Thoracic aorta (tissue), 2 donors: ENCODE measurements at regions not wholly inside any gene's neighbourhood (a gene's known extent, or its start where the extent isn't known, plus 50 kb on each side); places are given as distances from the start of the nearest gene placed in this dataset.
"Not testable (repeated sequence)": the region's sequence is repeated elsewhere in the genome, so short reads cannot be mapped to it uniquely, and the experiment has no call there.

Experiments
- ATAC-seq: fragments of 150-250 bp; one replicate; pipeline ENCODE4 v1.8.0; 2017; ENCODE audit warnings: low read depth; ENCODE audit not compliant: insufficient number of reproducible peaks, low FRiP score
- DNase-seq: peaks from one replicate; pipeline ENCODE4 v3.0.0-alpha.2; 2020; ENCODE audit warnings: low spot score
- H3K27ac ChIP-seq, 2 donors: fragments of 200-600 bp; sonication (generic); 1 replicate in 1 of 2; 2 replicates in 1 of 2; pipeline ENCODE4 v1.5.1; 2016; ENCODE audit warnings: mild to moderate bottlenecking in 2 of 2, moderate library complexity in 2 of 2
- H3K27me3 ChIP-seq: fragments of 200-600 bp; sonication (generic); replicated peaks from 2 replicates; pipeline ENCODE4 v1.6.0; 2016; ENCODE audit warnings: mild to moderate bottlenecking; ENCODE audit not compliant: insufficient read depth
- H3K36me3 ChIP-seq: fragments of 200-600 bp; sonication (generic); one replicate; pipeline ENCODE4 v1.5.1; 2016
- H3K4me1 ChIP-seq, 2 donors: fragments of 200-600 bp; sonication (generic); 1 replicate in 1 of 2; 2 replicates in 1 of 2; pipeline versions ENCODE4 v1.5.1 to v1.6.0; 2016; ENCODE audit warnings: low read depth in 2 of 2, mild to moderate bottlenecking in 1 of 2; ENCODE audit not compliant: control insufficient read depth in 1 of 2
- H3K4me3 ChIP-seq: fragments of 200-600 bp; sonication (generic); 2 replicates; pipeline ENCODE4 v1.5.1; 2016; ENCODE audit warnings: mild to moderate bottlenecking
- H3K9me3 ChIP-seq: fragments of 200-600 bp; sonication (generic); 2 replicates; pipeline ENCODE4 v1.5.1; 2016
- TF ChIP-seq, protein P1 (sequence below): fragments of 200-600 bp; sonication (generic); IDR thresholded peaks from one replicate; pipeline ENCODE4 v1.5.1; 2019; ENCODE audit warnings: antibody characterized with exemption

DNA sequence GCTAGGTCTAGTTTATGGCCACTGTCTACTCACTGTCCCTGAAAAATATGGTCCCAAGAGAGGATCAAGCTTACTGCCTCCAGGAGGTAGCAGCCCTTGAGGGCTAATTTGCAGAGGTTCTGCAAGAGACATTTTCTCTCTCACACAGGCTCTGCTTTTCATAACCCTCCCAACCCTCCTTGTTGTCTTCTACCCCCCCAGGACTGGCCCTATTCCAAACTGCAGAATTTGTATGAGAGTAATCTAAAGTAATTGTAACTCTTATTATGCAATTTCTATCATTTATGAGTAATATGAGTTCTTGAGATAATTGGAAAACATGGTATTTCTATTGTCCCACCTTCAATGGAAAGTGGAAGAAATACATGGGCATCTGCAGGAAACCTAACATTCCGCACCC is 70.4 kb upstream of the CD55 start:
- ATAC-seq, result no peak
- no peaks in the 10 kb centered on the region for H3K36me3 ChIP-seq
- TF ChIP-seq, protein P1, sequence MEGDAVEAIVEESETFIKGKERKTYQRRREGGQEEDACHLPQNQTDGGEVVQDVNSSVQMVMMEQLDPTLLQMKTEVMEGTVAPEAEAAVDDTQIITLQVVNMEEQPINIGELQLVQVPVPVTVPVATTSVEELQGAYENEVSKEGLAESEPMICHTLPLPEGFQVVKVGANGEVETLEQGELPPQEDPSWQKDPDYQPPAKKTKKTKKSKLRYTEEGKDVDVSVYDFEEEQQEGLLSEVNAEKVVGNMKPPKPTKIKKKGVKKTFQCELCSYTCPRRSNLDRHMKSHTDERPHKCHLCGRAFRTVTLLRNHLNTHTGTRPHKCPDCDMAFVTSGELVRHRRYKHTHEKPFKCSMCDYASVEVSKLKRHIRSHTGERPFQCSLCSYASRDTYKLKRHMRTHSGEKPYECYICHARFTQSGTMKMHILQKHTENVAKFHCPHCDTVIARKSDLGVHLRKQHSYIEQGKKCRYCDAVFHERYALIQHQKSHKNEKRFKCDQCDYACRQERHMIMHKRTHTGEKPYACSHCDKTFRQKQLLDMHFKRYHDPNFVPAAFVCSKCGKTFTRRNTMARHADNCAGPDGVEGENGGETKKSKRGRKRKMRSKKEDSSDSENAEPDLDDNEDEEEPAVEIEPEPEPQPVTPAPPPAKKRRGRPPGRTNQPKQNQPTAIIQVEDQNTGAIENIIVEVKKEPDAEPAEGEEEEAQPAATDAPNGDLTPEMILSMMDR, result no peak
- no peak overlapping the region for H3K4me3 ChIP-seq
- H3K27ac ChIP-seq, result no peak overlapping the region
- H3K9me3 ChIP-seq, result no peaks in the 10 kb centered on the region
- DNase-seq, result no peak
- H3K4me1 ChIP-seq, result no peaks in the 10 kb centered on the region
- H3K27me3 ChIP-seq, result no peaks in the 10 kb centered on the region

DNA sequence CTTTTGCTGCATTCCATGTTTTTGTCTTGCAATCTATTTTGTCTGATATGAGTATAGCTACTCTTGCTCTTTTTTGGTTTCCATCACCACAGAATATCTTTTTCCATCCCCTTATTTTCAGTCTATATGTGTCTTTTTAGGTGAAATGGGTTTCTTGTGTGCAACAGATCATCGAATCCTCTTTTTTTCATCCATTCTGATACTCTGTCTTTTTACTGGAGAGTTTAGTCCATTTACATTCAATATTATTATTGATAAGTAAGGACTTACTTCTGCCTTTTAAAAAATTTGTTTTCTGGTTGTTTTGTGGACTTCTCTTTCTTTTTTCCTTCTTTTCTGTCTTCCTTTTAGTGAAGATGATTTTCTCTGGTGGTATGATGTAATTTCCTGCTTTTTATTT is 64.6 kb upstream of the CD55 start:
- H3K4me3 ChIP-seq, result no peak overlapping the region
- H3K36me3 ChIP-seq, result no peaks in the 10 kb centered on the region
- TF ChIP-seq, protein P1, result no peak

DNA sequence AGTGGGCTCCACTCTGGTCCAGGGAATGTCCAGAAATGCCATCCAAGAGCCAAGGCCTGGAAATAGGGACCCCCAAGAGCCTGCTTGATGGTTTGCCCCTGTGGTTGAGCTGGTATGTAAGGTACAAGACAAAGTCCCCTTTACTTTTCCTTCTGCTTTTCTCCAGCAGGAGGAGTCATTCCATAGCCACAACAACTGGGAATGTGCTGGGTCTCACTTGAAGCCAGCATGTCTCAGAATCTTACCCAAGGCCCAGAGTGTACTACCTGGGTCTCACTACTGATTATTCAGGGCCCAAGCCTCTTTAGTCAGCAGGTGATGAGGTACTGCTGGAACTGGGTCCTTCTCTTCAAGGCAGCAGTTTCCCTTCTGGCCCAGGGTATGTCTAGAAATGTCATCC is 62.1 kb upstream of the CD55 start:
- H3K4me3 ChIP-seq, result no peak overlapping the region
- ATAC-seq (no peak), DNase-seq (no peak)
- TF ChIP-seq, protein P1, result peak; percentile 9
- no peaks in the 10 kb centered on the region for H3K27me3 ChIP-seq
- no peaks in the 10 kb centered on the region for H3K4me1 ChIP-seq
- H3K27ac ChIP-seq, result no peak overlapping the region
- no peaks in the 10 kb centered on the region for H3K36me3 ChIP-seq
- no peaks in the 10 kb centered on the region for H3K9me3 ChIP-seq

More for the DNA sequence above, 64.6 kb upstream of the CD55 start:
- no peaks in the 10 kb centered on the region for H3K9me3 ChIP-seq
- no peak for DNase-seq
- no peak for ATAC-seq
- H3K27ac ChIP-seq, result no peak overlapping the region
- no peaks in the 10 kb centered on the region for H3K4me1 ChIP-seq
- H3K27me3 ChIP-seq, result no peaks in the 10 kb centered on the region

DNA sequence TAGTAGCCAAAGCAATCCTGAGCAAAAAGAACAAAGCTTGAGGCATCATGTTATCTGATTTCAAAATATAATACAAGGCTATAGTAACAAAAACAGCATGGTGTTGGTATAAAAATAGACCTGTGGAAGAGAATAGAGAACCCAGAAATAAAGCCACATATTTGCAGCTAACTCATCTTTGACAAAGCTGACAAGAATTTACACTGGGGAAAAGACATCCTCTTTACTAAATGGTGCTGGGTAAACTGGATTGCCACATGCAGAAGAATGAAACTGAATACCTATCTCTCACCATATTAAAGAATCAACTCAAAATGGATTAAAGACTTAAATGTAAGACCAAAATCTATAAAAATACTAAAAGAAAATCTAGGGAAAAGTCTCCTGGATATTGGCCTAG is 59.5 kb upstream of the CD55 start:
- Histone ChIP-seq H3K27me3 (no peaks in the 10 kb centered on the region), H3K9me3 (no peaks in the 10 kb centered on the region), H3K27ac (no peak overlapping the region), H3K4me3 (no peak overlapping the region), H3K4me1 (no peaks in the 10 kb centered on the region), H3K36me3 (no peaks in the 10 kb centered on the region)
- ATAC-seq (no peak), DNase-seq (no peak)
- TF ChIP-seq, protein P1, result no peak

DNA sequence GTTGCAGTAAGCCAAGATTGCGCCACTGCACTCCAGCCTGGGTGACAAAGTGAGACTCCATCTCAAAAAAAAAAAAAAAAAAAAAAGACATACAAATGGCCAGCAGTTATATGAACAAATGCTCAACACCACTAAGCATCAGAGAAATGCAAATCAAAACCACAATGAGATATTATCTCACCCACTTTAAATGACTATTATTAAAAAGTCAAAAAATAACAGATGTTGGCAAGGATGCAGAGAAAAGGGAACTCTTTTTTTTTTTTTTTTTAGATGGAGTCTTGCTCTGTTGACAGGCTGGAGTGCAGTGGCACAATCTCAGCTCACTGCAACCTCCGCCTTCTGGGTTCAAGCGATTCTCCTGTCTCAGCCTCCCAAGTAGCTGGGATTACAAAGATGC is 58.6 kb upstream of the CD55 start:
- DNase-seq, H3K9me3 ChIP-seq, H3K4me1 ChIP-seq, H3K4me3 ChIP-seq, ATAC-seq, H3K27me3 ChIP-seq, H3K27ac ChIP-seq, H3K36me3 ChIP-seq: not testable (repeated sequence)

DNA sequence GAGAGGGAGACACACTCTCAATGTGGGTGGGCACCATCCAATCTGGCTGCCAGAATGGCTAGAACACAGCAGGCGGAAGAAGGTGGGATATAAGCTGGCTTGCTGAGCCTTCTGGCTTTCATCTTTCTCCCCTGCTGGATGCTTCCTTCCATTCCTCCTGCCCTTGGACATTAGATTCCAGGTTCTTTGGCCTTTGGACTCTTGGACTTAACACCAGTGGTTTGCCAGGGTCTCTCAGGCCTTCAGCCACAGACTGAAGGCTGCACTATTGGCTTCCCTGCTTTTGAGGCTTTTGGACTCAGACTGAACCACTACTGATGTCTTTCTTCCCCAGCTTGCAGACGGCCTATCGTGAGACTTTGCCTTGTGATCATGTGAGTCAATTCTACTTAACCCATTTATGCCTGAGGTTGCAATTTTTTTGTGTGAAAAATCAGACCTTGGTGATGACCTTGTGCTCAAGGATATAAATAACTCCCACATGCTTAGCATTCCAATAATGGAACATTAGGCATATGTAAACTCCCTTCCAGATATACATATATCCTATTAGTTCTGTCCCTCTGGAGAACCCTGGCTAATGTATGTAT is 56.7 kb upstream of the CD55 start:
- ATAC-seq, result no peak
- H3K27ac ChIP-seq, result no peak overlapping the region

More for the DNA sequence above, 56.7 kb upstream of the CD55 start:
- no peak for DNase-seq
- H3K4me1 ChIP-seq, result no peaks in the 10 kb centered on the region
- H3K9me3 ChIP-seq, result no peaks in the 10 kb centered on the region
- no peaks in the 10 kb centered on the region for H3K27me3 ChIP-seq
- TF ChIP-seq, protein P1, result no peak
- H3K4me3 ChIP-seq, result no peak overlapping the region
- H3K36me3 ChIP-seq, result no peaks in the 10 kb centered on the region
